Panc1 (cell line): ENCODE measurements at regions not wholly inside any gene's neighbourhood (a gene's known extent, or its start where the extent isn't known, plus 50 kb on each side); places are given as distances from the start of the nearest gene placed in this dataset.
A peak's percentile ranks its signal among the peaks of the same experiment; 100 is the strongest.

ENCODE experiments used
- ATAC-seq: fragments of 200-7000 bp; cut with Tn5 transposase; 2 replicates; pipeline ENCODE4 v1.9.1; 2020; ENCODE audit warnings: mild to moderate bottlenecking, moderate library complexity
- BruUV-seq: library from RNA; stranded (reverse); fragments of 400-500 nt; replicated peaks from 2 replicates; lab custom pipeline; 2021; lab: Mats Ljungman, UMichigan
- CTCF ChIA-PET: fragments of 300-600 bp; sonication (Branson Sonifier 250); formaldehyde crosslinking; loops from one replicate; lab custom pipeline; 2022; ENCODE audit warnings: antibody characterized with exemption; lab: Charles Lee
- POLR2A ChIA-PET: fragments of 300-600 bp; sonication (Branson Sonifier 250); formaldehyde crosslinking; loops from one replicate; lab custom pipeline; 2022; ENCODE audit warnings: antibody characterized with exemption; lab: Charles Lee
- DNase-seq: peaks from one replicate; pipeline ENCODE4 v3.0.0-alpha.2; 2010; ENCODE audit warnings: low read depth, low spot score
- H3K27ac ChIP-seq: 2 replicates; pipeline ENCODE4 v1.5.1; 2011; ENCODE audit warnings: mild to moderate bottlenecking, low read length, inconsistent platforms
- H3K27me3 ChIP-seq: fragments of 200-500 bp; sonication (Bioruptor generic); 2 replicates; pipeline ENCODE4 v1.6.0; 2014; ENCODE audit warnings: low read length, inconsistent platforms; ENCODE audit not compliant: control insufficient read depth, insufficient read depth
- H3K36me3 ChIP-seq: fragments of 200-500 bp; sonication (Bioruptor generic); 2 replicates; pipeline ENCODE4 v1.5.1; 2014; ENCODE audit warnings: inconsistent platforms, mild to moderate bottlenecking, low read length, moderate library complexity; ENCODE audit not compliant: control insufficient read depth, insufficient read depth
- H3K4me1 ChIP-seq: 2 replicates; pipeline ENCODE4 v1.5.1; 2011; ENCODE audit warnings: inconsistent platforms, mild to moderate bottlenecking, low read length, moderate library complexity; ENCODE audit not compliant: control insufficient read depth, insufficient read depth
- H3K4me3 ChIP-seq, 2 experiments: 2 replicates each; pipeline ENCODE4 v1.5.1; 2011 to 2012; ENCODE audit warnings: low read depth in 2 of 2, low read length in 2 of 2, mild to moderate bottlenecking in 2 of 2, inconsistent platforms in 1 of 2, moderate library complexity in 1 of 2
- H3K9me3 ChIP-seq: fragments of 200-500 bp; sonication (Bioruptor generic); 2 replicates; pipeline ENCODE4 v1.5.1; 2014; ENCODE audit warnings: low read depth, mild to moderate bottlenecking, inconsistent platforms, low read length, moderate library complexity; ENCODE audit not compliant: control insufficient read depth, insufficient read depth
- POLR2AphosphoS5 ChIP-seq: IDR thresholded peaks from 2 replicates; pipeline ENCODE4 v1.6.1; 2012; ENCODE audit warnings: mild to moderate bottlenecking, low read depth, low read length, moderate library complexity
- SIN3A ChIP-seq: IDR thresholded peaks from 2 replicates; pipeline ENCODE4 v1.6.1; 2012; ENCODE audit warnings: low read depth, mild to moderate bottlenecking, low read length, moderate library complexity, borderline replicate concordance; ENCODE audit not compliant: insufficient read depth
- TCF7L2 ChIP-seq: IDR thresholded peaks from 2 replicates; pipeline ENCODE4 v1.6.1; 2011; ENCODE audit warnings: mild to moderate bottlenecking, low read depth, low read length, inconsistent platforms
- in situ Hi-C: cut with HindIII; loops from 2 replicates; pipeline ENCODE4 v1.10.0; 2016; ENCODE audit warnings: low sequenced_read_pairs, low pct_unique_long_range_greater_than_20kb
- intact Hi-C: fragments of 100-400 bp; cut with micrococcal nuclease; formaldehyde crosslinking; loops from one replicate; pipeline ENCODE4 v1.10.0; 2022; ENCODE audit not compliant: unreplicated experiment
- TF ChIP-seq, protein P1 (sequence below): fragments of 450-650 bp; IDR thresholded peaks from 2 replicates; pipeline ENCODE4 v1.5.1; 2017; ENCODE audit warnings: mild to moderate bottlenecking
- TF ChIP-seq, protein P2 (sequence below), 2 experiments: IDR thresholded peaks; 2 replicates each; pipeline ENCODE4 v1.6.1; 2011 to 2012; ENCODE audit warnings: low read depth in 2 of 2, control low read depth in 1 of 2, low read length in 1 of 2, mild to moderate bottlenecking in 1 of 2, moderate library complexity in 1 of 2; ENCODE audit not compliant: insufficient read depth in 1 of 2

DNA sequence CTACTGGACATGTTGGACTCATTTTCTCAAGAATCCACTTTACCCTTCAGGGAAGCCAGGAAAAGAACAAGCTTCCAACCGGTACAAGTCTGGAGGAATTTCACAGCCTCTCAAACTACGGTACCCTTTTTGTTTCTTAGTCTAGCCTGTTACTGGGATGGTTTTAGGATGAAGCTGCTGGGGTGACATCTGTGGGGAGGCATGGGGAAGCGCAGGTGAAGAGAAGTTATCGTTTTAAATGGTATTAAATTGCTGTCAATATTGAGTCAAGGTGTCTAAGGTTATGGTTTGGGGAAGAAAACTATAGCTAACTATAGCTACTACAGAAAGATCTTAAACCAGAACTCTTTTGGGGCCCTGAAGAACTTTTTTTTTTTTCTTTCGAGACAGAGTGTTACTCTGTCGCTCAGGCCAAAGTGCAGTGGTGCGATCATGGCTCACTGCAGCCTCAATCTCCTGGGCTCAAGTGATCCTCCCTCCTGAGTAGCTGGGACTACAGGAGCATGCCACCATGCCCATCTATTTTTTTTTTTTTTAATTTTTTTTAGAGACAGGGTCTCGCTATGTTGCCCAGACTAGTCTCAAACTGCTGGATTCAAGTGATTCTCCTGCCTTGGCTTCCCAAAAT, 128.7 kb downstream of the RIN2 start:
- CTCF ChIA-PET: interaction anchor here (0.6 to 1.3 kb wide), 13 partner anchors 35 to 258 kb away, joined by 3 to 13 read pairs (median 5); no protein-coding TSS in a partner anchor
- ATAC-seq: no peak; the same call in 1 of the 2 replicates
- DNase-seq: no peak
- Histone ChIP-seq H3K27ac (peak overlapping the region; percentile 98), H3K4me3 (peak overlapping the region; percentile 45 to 71), H3K4me1 (peaks cover 44% of the 10 kb centered on the region), H3K27me3 (no peaks in the 10 kb centered on the region), H3K9me3 (no peaks in the 10 kb centered on the region), H3K36me3 (no peaks in the 10 kb centered on the region; the same call in 1 of the 2 replicates)
- BruUV-seq: no TSS peak
- in situ Hi-C loops: no loop called here
- intact Hi-C loops: loop anchor here (2.0 to 5.0 kb wide), 4 partner anchors 72 to 194 kb away; no protein-coding TSS in a partner anchor
- POLR2A ChIA-PET: interaction anchor here (0.7 to 0.8 kb wide), 2 partner anchors 67 to 137 kb away, joined by 3 to 15 read pairs; no protein-coding TSS in a partner anchor
- TF ChIP-seq, protein P1, sequence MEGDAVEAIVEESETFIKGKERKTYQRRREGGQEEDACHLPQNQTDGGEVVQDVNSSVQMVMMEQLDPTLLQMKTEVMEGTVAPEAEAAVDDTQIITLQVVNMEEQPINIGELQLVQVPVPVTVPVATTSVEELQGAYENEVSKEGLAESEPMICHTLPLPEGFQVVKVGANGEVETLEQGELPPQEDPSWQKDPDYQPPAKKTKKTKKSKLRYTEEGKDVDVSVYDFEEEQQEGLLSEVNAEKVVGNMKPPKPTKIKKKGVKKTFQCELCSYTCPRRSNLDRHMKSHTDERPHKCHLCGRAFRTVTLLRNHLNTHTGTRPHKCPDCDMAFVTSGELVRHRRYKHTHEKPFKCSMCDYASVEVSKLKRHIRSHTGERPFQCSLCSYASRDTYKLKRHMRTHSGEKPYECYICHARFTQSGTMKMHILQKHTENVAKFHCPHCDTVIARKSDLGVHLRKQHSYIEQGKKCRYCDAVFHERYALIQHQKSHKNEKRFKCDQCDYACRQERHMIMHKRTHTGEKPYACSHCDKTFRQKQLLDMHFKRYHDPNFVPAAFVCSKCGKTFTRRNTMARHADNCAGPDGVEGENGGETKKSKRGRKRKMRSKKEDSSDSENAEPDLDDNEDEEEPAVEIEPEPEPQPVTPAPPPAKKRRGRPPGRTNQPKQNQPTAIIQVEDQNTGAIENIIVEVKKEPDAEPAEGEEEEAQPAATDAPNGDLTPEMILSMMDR: peak; percentile 62; the same call in 1 of the 2 replicates
- TF ChIP-seq SIN3A (no peak), POLR2AphosphoS5 (no peak), TCF7L2 (no peak)
- TF ChIP-seq, protein P2, sequence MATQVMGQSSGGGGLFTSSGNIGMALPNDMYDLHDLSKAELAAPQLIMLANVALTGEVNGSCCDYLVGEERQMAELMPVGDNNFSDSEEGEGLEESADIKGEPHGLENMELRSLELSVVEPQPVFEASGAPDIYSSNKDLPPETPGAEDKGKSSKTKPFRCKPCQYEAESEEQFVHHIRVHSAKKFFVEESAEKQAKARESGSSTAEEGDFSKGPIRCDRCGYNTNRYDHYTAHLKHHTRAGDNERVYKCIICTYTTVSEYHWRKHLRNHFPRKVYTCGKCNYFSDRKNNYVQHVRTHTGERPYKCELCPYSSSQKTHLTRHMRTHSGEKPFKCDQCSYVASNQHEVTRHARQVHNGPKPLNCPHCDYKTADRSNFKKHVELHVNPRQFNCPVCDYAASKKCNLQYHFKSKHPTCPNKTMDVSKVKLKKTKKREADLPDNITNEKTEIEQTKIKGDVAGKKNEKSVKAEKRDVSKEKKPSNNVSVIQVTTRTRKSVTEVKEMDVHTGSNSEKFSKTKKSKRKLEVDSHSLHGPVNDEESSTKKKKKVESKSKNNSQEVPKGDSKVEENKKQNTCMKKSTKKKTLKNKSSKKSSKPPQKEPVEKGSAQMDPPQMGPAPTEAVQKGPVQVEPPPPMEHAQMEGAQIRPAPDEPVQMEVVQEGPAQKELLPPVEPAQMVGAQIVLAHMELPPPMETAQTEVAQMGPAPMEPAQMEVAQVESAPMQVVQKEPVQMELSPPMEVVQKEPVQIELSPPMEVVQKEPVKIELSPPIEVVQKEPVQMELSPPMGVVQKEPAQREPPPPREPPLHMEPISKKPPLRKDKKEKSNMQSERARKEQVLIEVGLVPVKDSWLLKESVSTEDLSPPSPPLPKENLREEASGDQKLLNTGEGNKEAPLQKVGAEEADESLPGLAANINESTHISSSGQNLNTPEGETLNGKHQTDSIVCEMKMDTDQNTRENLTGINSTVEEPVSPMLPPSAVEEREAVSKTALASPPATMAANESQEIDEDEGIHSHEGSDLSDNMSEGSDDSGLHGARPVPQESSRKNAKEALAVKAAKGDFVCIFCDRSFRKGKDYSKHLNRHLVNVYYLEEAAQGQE (IDR thresholded peaks at IDR 0.05; ENCODE audit: insufficient read depth in 1 of 2, low read depth in 2 of 2, low read length in 1 of 2): no peak

DNA sequence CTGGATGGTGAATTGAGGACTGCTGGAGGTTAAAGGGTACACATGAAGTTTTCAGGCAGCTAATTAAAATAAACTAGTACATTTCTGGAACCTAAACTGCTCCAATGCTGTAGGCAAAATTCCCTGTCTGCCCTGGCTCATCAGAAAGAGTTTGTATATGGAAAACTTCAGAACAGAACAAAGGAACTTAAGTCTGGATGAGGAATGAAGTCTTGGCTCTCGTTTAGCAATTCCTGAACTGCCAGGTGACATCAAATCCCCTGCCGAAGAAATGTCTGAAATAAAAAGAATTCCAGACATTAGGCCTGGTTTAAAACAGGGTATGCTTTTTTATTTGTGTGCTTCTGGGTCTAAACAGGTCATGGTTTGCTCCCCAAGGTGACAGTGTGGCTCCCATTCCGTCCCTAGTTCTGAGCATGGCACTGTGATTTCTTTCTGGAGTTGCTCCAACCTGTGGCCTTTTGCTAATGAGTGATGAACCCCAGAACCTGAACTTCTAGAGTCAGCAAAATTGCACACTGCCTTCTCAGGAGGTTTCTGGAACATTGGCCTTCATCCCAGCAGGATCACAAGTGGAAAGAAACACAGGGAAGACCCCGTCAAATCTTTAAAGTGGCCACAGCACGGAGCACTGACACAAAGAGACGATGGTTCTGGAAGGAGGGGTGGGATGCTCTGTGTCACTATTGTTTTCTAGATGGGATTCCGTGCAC, 129.4 kb upstream of the NAA20 start:
- Histone ChIP-seq H3K4me1 (peaks cover 35% of the 10 kb centered on the region), H3K4me3 (peak overlapping the region; percentile 45 to 71), H3K27ac (peak overlapping the region; percentile 98), H3K36me3 (no peaks in the 10 kb centered on the region; the same call in 1 of the 2 replicates), H3K27me3 (no peaks in the 10 kb centered on the region), H3K9me3 (no peaks in the 10 kb centered on the region)
- no peak for TF ChIP-seq POLR2AphosphoS5
- TF ChIP-seq, protein P1: no peak
- intact Hi-C loops (loop anchor here (2.0 to 5.0 kb wide), 4 partner anchors 73 to 195 kb away; no protein-coding TSS in a partner anchor), in situ Hi-C loops (no loop called here)
- DNase-seq (no peak), ATAC-seq (no peak)
- no TSS peak for BruUV-seq
- POLR2A ChIA-PET: interaction anchor here (0.5 to 0.7 kb wide), 3 partner anchors 13 to 118 kb away, joined by 3 to 10 read pairs (median 3); no protein-coding TSS in a partner anchor
- CTCF ChIA-PET: interaction anchor here (0.7 to 1.0 kb wide), 5 partner anchors 62 to 205 kb away, joined by 3 to 6 read pairs (median 4); partner anchors contain the start of gene NAA20
